ENCODE measurements at regions not wholly inside any gene's neighbourhood (a gene's known extent, or its start where the extent isn't known, plus 50 kb on each side); places are given as distances from the start of the nearest gene placed in this dataset.

DNA sequence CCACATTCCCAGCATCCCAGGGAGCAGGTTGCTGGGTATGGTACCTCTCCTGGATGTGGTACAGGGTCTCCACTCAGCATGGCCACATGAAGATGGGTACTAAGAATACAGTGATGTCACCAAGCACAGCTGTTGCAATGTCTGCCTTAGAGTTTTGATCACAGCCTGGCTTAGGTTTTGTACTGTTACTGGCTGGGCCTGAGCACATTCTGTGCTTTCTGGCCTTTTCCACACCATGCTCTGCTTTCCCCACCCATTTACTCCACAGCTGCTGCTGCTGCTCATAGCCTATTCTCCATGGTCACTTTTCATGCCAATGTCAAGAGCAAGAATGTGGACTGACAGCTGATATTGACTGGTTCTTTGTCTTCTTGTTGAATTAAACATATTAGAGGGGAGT lies 481.9 kb downstream of the ARHGEF28 start:
- H3K27ac ChIP-seq: no peak overlapping the region
- H3K4me3 ChIP-seq (ENCODE audit: low read depth in 1 of 2, low read length in 1 of 2): no peak overlapping the region
- no peak for TF ChIP-seq CTCF (IDR thresholded peaks at IDR 0.05)
- H3K4me1 ChIP-seq (ENCODE audit: control insufficient read depth in 1 of 2, insufficient read depth in 1 of 2, low read depth in 1 of 2, low read length in 1 of 2): no peaks in the 10 kb centered on the region
- H3K9me3 ChIP-seq: no peaks in the 10 kb centered on the region
- H3K27me3 ChIP-seq: no peaks in the 10 kb centered on the region
- H3K36me3 ChIP-seq: no peaks in the 10 kb centered on the region

- H3K36me3 ChIP-seq: no peaks in the 10 kb centered on the region
- H3K27ac ChIP-seq: no peak overlapping the region
- no peak overlapping the region for H3K4me3 ChIP-seq (ENCODE audit: low read depth in 1 of 2, low read length in 1 of 2)
- no peaks in the 10 kb centered on the region for H3K9me3 ChIP-seq
- H3K4me1 ChIP-seq (ENCODE audit: control insufficient read depth in 1 of 2, insufficient read depth in 1 of 2, low read depth in 1 of 2, low read length in 1 of 2): no peaks in the 10 kb centered on the region
- no peaks in the 10 kb centered on the region for H3K27me3 ChIP-seq
- TF ChIP-seq CTCF (IDR thresholded peaks at IDR 0.05): no peak
Measured at GRCh38 chr5:74105126-74105780, 479.3 kb downstream of the ARHGEF28 start.

GRCh38 chr5:74103131-74104023 lies 477.4 kb downstream of the ARHGEF28 start:
- no peaks in the 10 kb centered on the region for H3K27me3 ChIP-seq
- no peak for TF ChIP-seq CTCF (IDR thresholded peaks at IDR 0.05)
- H3K27ac ChIP-seq: no peak overlapping the region
- no peak overlapping the region for H3K4me3 ChIP-seq (ENCODE audit: low read depth in 1 of 2, low read length in 1 of 2)
- no peaks in the 10 kb centered on the region for H3K4me1 ChIP-seq (ENCODE audit: control insufficient read depth in 1 of 2, insufficient read depth in 1 of 2, low read depth in 1 of 2, low read length in 1 of 2)
- no peaks in the 10 kb centered on the region for H3K36me3 ChIP-seq
- no peaks in the 10 kb centered on the region for H3K9me3 ChIP-seq

DNA sequence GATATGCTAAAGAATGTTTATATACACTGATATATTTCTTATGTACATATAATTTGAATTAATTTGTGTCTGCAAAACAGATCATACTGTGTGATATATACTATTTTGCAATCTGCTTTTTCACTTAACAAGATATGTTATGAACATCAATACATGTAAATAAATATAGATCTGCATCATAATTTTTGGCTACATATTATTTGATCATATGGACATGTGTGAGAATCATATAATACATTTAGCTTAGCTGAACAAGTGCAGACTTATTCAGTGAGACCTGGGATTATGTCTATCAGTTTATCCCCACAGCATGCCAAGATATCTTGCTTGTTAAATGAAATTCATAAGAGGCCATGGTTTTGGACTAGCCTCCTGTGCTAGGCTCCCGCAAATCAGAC lies 474.3 kb downstream of the ARHGEF28 start:
- no peak overlapping the region for H3K27ac ChIP-seq
- no peak for TF ChIP-seq CTCF (IDR thresholded peaks at IDR 0.05)
- H3K4me1 ChIP-seq (ENCODE audit: control insufficient read depth in 1 of 2, insufficient read depth in 1 of 2, low read depth in 1 of 2, low read length in 1 of 2): no peaks in the 10 kb centered on the region

DNA sequence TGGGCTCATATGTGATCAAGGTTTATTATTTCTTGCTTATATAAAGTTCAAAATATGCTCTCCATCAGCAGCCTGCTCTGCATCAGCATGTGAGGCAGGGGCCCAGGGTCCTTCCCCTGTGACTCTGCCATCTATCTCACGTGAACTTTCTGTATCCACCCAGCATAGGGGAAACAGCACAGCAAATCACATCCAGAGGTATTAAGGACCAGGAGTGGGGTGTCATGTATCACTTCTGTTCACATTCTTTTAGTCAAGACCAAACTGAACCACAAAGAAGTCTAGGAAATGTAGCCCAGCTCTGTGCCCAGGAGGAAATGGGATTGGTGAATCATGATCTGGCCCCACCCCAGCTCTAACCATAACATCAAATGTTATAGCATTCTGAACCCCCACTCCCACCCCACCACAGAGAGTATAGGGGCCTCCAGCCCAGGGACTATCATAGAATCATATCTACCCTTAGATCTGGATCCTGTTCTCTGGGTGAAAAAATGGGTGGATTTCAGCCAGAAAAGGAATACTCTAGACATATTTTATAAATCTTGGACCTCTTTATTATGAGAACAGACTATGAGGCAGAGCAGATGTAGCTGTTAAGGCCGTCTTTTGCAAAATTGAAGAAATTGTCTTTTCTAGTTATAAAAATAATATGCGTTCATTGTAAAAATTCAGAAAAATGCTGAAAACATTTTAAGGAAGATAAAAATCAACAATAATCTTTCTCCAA lies 473.7 kb downstream of the ARHGEF28 start:
- H3K9me3 ChIP-seq: no peaks in the 10 kb centered on the region
- H3K36me3 ChIP-seq: no peaks in the 10 kb centered on the region
- no peak for TF ChIP-seq CTCF (IDR thresholded peaks at IDR 0.05)
- H3K4me1 ChIP-seq (ENCODE audit: control insufficient read depth in 1 of 2, insufficient read depth in 1 of 2, low read depth in 1 of 2, low read length in 1 of 2): no peaks in the 10 kb centered on the region
- no peaks in the 10 kb centered on the region for H3K27me3 ChIP-seq
- H3K27ac ChIP-seq: no peak overlapping the region
- no peak overlapping the region for H3K4me3 ChIP-seq (ENCODE audit: low read depth in 1 of 2, low read length in 1 of 2)

More for the DNA sequence above, 474.3 kb downstream of the ARHGEF28 start:
- Histone ChIP-seq H3K36me3 (no peaks in the 10 kb centered on the region), H3K4me3 (ENCODE audit: low read depth in 1 of 2, low read length in 1 of 2) (no peak overlapping the region), H3K9me3 (no peaks in the 10 kb centered on the region), H3K27me3 (no peaks in the 10 kb centered on the region)

All from neutrophil (primary cell).